ENCODE measurements at regions not wholly inside any gene's neighbourhood (a gene's known extent, or its start where the extent isn't known, plus 50 kb on each side); places are given as distances from the start of the nearest gene placed in this dataset.
"Not testable (repeated sequence)": the region's sequence is repeated elsewhere in the genome, so short reads cannot be mapped to it uniquely, and the experiment has no call there.

DNA sequence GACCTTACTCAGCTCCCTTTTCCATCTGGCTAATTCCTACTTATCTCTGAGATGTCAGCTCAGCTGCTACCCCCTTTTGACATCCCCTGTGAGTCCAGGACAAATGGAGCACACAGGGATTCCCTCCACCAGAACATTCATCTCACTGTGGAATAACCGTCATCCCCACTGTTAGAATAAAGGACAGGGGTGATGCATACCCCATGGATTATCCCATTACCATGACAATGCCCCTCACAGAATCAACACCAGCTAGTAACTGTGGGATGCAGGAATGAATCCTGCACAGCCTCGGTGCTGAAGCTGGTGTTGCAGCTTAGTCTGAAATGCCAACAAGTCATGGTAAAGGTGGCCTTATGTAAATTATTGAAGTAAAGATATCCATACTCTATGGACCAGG lies 624.8 kb upstream of the RAB6C start:
- no peak for FAIRE-seq

DNA sequence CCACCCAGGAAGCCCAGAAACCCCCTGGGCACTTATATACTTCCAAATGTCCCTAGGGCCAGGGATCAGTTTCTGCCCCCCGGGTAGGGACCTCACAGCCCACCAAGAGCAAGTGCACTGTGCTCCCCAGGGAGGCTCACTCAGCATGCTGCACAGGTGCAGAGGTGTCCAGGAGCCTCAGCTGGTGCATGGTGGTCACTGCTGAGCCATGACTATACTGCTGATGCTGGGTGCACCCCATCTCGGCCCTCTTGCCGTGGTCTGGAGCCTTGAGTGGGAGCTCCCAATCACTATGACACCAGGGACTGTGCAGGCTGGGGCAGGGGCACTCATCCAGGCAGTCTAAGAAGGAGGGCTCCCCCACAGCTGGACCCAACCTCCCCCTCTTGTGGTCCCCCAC lies 617.8 kb upstream of the RAB6C start:
- FAIRE-seq, result no peak

DNA sequence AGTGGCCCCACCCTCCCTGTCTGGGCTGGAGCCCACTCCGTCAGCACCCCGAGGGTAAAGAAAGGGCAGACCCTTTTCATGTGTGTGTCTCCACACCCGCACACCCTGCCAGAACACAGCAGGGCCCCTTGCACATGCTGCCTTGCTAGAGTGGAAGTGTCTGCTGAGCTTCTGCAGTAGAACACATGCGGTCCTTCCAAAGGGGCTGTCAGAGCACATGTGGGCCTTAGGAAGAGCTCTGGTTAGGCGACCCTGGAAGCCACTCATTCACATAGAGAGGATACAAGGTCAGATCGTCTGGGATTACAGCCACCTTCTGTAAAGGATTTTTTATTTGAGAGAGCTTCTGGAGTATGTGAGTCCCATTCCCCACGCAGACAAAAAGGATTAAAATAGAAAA lies 613.2 kb upstream of the RAB6C start:
- FAIRE-seq, result no peak

DNA sequence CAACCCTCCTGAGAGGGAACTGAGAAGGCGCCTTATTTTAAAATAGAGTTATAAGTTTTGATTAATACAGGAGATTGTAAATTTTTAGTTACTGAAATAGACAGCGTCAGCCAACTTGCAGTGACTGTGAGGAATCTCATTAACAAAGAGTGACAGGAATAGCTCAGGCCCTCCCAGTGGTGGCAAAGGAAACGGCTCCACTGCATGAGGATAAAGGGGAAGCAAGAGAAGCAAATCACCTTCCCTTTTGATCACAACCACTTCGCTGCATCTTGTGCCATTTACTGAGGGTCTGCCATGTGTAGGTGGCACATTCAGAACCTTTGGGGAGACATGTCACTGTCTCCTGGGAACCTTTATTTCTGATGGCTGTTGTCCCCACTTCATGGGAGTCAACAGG lies 612.4 kb upstream of the RAB6C start:
- no peak for FAIRE-seq

DNA sequence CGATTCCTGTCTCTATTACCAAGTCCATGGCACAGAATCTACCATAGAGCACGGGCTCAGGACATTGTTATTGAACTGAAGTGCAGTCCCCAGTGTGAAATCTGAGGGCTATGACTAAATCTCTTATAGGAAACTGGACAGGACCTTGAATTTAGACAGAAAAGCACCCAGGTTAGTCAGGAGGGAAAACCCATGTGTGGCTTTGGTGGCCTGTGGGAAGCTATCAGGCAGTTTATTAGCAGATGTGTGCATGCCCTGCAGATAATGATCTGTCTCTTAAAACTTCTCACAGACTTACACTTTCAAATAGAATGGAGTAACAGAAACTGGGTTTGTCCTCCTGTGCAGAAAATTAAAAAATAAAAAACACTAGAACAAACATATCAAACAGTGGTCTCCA lies 610.0 kb upstream of the RAB6C start:
- no peak for FAIRE-seq

DNA sequence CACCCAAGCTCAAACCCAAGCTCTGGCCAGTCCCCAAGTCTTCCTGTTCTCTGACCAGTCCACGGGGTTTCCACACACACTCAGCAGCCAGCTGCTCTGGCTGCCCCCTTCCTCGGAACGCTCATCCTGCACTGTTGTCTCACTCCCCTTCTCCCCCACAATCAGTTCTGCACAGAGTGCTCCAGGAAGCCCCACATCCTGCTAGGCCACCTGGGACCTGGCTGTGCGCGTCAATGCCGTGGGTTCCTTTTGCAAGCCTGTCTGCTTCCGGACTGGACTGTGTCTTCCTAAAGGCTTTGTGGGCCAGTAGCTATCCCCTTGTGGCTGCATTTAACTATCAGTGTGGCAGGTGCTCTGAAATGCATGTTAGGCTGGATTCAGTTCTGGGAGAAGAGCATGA lies 605.0 kb upstream of the RAB6C start:
- FAIRE-seq, result no peak

DNA sequence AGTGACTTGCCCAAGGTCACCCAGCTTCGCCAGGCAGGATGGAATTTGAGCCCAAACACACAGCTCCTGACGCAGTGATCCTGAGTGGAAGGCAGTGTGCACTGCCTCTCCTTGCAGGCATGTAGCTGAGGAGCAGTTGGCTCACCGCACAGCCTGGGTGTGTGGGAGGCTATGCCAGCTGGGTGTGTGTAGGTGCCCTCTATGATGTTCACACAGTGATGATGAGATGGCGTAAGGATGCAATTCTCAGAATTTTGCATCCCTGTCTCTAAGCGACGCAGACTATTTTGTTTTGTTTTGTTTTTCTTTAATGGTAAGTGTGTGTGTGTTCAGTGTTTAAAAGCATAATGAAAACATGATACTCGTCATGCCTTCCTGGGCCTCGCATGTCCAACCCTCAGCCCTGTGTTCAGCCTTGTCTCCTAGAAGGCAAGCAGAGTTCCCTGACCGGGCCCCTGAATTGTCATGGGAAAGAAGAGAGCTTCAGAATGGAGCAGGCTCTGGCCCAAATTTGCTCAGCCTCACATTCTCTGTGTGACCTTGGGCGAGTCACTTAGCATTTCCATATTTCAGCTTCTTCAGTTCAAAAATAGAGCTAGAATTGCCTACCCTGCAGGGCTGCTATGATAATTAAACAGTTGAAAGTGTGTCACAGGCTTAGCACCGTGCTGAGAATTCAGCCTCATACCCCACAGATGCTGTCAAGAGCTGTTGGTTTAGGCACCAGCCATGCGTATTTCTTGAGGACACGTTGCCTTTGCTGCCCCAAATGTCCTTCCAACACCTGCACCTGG lies 603.6 kb upstream of the RAB6C start:
- FAIRE-seq, result no peak

DNA sequence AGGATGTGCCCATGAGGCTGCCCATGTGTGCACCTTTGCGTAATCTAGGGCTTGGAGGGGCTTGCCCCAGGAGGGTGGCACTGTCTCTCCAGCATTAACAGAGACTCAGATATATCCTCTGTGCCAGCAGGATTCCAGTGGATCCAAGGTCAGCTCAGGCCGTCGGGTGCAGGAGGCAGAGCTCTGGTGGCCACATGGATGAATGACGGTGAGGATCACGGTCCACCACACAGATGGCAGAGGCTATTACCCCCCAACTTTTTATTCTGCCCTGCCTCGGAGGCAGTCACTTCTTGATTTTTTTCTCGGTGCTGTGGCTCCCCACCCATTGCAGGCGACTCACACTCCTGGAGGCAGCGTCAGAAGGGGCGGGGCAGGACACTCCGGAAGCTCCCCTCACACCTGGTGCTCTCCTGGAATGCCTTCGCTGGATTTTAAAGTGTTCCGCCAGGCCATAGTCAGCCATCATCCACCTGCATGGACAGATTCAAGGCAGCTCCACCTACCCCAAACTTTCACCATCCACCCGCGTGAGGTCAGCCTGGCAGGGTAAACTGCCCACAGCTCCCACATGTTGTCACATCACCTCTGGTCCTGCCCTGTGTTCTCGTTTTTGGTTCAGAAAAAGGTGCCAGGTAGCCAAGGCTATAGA lies 602.9 kb upstream of the RAB6C start:
- no peak for FAIRE-seq

DNA sequence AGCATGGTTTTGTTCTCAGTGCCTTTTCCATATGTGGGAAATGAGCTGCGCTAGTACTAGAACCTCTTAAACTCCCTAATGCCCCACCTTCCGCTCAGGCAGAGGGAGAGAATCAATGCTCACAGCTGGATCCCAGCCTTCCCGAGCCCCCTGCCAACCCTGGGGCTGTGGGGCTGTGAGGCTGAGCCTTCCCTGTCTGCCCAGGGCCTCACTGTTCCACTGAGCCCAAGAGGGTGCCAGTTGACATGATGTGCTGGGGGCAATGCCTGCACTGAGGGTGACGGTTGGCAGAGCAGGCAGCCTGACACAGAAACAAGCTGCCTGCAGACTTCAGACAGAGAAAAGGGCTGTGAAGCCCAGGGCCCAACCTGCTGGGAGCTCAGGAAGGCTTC lies 602.4 kb upstream of the RAB6C start:
- FAIRE-seq, result no peak

DNA sequence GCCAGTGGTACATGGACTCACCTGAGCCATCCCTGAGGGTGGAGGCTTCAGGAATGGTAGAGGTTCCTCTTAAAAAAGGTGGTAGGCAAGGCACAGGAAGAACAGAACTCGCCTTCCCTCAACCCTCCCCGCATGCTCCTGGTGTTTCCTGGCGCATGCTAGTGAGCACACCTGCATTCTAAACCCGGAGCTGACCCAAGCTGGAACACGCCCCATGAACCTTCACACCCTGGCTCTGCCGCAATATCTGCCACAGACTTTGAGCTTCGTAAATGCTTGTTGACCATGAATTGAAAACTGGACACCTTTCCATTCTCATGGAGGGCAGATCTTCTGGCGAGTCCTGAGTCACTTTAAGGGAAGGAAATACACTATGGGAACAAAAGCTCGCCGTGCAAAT lies 601.3 kb upstream of the RAB6C start:
- FAIRE-seq, result no peak

DNA sequence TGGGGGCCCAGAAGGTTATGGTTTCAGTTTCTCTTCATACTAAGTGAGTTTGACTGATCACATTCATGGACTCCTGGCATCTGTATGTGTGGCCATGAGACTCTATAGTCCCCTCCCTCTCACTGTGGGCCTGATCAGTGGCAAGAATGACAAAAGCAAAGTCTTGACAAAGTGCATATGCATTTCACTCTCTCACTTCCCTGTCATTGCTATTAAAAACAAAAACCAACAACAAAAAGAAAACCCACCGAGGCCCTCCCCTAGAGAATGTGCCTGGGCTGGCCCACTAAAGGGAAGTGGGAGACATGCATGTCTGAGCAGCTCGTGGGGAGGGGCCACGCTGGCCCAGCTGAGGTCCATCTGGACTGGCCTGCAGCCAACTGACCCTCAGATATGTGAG lies 600.1 kb upstream of the RAB6C start:
- FAIRE-seq, result no peak

DNA sequence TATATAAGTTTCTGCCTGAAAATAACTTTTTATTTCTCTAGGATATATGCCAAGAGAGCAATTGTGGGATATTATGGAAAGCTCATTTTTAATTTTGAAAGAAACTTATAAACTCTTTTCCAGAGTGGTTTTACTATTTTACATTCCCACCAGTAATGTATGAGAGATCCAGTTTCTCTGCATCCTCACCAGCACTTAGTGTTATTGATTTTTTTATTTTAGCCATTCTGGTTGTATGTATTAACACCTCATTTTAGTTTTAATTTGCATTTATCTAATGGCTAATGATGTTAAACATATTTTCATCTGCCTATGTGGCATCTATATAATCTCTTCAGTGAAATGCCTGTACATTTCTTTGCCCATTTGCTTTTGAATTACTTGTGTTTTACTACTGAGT lies 597.7 kb upstream of the RAB6C start:
- no peak for FAIRE-seq

DNA sequence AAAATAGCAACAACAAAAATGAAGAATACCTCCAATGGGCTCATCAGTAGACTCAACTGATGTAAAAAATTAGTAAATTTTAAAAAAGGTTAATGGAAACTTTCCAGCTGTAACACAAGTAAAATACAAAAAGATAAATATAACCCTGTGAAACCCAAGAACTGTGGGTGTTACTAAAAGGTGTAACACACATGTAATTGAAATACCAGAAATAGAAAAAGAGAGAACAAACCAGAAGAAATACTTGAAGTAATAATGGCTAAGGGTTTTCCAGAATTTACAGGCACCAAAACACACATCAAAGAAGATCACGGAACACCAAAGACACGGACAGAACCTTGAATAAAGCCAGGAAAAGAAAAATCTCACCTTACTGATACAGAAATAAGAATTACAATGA lies 590.6 kb upstream of the RAB6C start:
- no peak for FAIRE-seq

DNA sequence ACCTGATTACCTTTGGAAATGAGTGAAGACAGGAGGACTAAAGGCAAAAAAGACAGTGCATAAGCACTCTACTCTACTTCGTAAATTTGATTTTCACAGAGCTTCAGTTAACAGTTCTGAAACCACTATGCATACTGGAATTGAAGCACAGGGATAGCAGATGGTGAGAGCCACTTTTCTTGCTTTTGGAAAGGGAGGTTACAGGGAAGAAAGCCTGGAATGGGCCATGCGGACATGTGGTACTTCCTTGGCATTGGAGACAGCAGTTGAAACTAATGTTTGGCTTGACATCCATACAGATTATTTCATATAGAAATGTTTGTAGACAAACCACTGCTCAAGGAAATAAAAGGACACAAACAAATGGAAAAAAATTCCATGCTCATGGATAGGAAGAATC lies 585.6 kb upstream of the RAB6C start:
- FAIRE-seq, result no peak

DNA sequence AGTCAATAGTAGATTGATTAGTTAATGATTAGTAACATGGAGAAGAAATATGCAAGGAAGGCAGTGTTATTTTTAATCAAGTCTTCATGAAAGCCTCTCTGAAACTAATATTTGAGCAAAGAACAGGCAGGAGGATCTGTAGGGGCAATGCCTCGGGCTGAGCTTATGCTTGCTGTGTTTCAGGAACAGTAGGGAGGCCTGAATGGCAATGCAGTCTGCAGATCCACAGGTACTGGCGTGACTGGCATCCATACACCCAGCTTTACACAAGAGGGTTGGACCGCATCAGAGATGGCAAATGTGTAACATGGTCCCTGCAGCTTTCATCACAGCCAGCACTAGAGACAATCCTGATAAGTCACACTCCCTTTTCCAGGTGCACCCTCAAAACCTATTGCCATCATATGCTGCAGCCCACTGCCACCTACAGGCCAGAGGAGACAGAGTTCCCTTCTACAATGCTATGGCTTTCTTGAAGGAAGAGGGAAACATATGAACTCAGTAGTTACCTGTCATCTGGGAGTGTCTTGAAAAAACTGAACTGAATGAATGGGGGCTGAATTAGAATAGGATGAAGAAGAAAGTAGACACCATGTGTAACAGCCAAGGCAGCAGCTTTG lies 582.4 kb upstream of the RAB6C start:
- no peak for FAIRE-seq

DNA sequence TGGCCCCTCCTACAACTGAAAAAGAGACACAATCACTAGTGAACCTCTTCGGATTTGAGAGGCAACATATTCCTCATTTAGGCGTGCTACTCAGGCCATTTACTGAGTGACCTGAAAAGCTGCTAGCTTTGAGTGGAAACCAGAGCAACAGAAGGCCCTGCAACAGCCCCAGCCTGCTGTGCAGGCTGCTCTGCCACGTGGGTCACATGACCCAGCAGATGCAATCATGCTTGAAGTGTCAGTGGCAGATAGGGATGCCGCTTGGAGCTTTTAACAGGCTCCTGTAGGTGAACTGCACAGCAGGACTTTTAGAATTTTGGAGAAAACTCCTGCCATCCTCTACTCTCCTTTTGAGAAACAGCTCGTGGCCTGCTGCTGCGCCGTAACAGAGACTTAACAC lies 578.6 kb upstream of the RAB6C start:
- FAIRE-seq, result no peak

DNA sequence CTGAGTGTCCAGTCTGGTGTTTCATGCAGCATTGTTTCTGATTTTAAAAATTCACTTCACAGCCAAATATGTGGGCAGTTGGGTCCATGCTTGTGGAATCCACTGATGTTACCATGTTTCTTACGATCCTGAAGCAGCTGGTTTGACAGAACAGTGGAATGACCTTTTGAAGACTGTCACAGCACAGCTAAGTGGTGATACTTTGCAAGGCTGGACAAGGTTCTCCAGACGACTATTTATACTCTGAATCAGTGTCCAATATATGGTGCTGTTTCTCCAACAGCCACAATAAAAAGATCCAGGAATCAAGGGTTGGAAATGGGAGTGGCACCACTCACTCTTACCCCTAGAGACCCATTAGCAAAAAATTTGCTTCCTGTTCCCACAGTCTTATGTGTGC lies 577.4 kb upstream of the RAB6C start:
- no peak for FAIRE-seq

DNA sequence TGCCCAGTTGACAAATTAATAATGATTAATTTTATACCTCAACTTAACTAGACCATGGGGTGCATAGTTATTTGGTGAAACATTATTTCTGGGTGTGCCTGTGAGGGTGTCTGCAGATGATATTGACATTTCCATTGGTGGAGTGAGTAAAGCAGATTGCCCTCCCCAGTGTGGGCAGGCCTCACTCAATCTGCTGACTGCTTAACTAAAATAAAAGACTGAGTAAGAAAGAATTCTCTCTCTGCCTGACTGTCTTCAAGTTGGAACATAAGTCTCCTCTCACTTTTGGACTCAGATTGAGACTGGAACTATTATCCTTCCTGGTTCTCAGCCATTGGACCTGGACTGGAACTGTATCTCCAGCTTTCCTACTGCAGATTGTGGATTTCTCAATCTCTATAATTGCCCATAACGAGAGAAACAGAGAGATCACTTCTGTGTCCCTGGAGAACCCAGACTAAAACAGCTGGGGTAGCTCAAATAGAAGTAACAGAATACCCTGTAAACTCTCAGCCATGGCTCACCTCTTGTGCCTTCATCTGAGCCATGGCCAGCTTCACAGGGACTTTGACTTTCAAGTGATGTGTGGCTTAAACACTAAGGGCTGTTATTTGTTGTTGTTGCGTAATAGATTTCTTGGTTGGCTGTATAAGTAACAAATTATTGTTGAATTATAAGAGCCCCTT lies 575.3 kb upstream of the RAB6C start:
- no peak for FAIRE-seq

DNA sequence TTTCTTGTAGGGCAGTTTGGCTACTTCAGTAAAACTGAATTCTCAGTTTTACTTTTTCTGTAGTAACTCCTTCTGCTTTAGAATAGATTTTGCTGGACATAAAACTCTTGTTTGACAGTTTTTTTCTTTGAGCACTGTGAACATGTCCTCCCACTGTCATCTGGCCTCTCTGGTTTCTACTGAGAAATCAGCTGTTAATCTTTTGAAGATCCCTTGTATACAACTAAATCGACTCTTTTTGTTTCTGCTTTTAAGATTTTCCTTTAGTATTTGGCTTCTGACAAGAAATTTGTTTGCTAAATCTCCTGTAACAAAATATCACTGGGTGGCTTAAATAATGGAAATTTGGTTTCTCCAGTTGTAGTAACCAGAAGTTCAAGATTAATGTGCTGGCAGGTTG lies 570.9 kb upstream of the RAB6C start:
- no peak for FAIRE-seq

DNA sequence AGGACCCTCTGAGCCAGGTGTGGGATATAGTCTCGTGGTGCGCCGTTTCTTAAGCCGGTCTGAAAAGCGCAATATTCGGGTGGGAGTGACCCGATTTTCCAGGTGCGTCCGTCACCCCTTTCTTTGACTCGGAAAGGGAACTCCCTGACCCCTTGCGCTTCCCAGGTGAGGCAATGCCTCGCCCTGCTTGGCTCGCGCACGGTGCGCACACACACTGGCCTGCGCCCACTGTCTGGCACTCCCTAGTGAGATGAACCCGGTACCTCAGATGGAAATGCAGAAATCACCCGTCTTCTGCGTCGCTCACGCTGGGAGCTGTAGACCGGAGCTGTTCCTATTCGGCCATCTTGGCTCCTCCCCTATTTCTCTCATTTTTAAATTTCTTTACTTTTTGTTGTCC lies 562.4 kb upstream of the RAB6C start:
- FAIRE-seq, result not testable (repeated sequence)

DNA sequence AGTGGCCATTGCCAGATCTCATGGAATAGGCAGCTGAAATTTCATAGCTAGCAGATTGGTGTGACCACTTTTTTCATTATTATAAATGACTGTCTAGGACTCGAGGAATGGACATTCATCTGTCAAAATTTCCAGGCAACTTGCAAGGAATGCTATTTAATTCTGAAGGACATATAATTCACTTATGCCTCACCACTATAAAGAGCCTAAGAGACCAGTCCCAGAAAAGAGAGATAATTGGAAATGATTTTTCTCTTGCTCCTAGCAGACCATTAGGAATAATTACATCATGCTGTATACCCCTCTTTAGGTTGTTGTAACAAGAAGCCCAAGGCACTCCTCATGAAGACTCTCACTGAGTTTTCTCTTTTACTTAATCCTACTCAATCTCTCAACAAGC lies 557.4 kb upstream of the RAB6C start:
- no peak for FAIRE-seq

DNA sequence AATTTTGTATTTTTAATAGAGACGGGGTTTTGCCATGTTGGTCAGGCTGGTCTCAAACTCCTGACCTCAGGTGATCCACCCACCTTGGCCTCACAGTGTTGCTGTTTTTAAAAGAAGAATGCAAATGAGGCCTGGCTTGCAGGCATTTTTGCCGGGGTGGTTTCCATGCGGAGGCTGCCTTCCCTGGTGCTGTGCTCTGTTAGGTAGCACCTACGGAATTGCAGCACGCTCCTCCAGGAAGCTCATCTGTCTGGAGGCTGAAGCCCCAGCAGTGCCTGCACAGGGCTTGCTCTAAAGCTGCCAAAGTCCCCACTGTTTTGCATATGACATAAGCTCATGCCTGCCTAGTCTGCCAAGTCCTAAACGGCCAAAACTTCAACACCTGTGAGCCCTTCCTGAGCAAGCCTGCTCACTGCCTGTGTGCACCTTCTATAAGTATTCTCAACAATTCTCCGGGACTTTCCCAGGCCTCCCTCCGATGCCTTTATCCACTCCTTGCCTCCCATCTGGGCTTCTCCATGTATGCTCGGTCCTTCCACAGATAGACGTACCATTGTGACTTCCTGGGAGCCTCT lies 551.3 kb upstream of the RAB6C start:
- no peak for FAIRE-seq

DNA sequence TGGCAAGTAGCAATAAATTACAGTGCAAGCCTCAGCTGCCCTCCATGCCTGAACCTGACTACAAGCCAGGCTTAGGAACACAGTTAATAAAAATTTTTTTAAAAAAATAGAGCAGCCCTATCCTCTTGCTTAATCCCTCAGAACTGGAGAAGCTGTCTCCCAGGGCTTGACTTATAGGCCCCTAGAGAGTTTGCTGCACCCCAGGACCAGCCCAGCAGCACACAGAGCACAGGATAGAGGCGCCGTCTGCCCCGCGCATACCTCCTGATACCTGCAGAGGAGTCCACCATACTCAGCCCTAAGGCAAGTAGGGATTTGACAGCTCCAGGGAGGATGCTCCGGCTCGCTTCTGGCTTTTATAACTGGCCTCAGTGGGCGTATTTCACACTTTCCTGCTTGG lies 548.6 kb upstream of the RAB6C start:
- FAIRE-seq, result no peak
